ENCODE measurements at regions not wholly inside any gene's neighbourhood (a gene's known extent, or its start where the extent isn't known, plus 50 kb on each side); places are given as distances from the start of the nearest gene placed in this dataset.

DNA sequence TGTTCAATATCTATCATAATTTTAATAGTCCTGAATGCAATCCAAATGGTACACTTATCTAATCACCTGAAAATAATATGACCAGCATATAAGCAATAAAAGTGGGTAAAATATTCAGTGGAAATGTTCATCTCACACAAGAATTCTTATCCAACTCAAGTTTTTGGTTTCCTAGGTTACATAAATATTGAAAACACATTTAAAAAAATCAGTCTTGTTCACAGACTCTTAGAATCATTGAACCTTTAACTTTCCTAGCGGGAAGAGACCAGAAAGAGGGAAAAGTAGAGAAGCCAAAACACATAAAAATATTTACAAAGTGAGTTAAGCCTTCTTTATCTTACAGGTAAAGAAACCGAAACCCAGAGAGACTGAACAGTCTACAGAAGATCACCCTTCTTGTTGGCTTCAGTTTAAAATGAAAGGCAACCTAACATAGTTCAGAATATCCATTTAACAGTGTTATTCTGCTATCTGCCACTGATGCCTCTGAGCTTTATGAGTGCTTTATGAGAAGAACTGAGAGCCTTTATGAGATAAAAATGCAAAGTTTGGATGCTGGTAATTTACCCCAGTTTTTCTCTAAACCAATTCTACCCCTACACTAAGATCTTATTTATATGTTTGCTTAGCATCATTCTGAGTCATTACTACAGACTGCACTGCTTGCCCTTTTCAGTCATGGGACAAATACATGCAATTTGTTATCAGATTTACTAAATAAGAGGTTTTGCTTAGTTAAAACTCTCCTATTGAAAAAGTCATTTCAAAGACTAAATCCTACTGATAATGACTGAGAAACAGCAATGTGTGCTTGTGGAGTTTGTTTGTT is 453.3 kb upstream of the INTU start:
- H3K9ac ChIP-seq (ENCODE audit: insufficient read depth, low read depth, low read length) = no peak overlapping the region
- intact Hi-C loops (cut with micrococcal nuclease; ENCODE audit: unreplicated experiment) (no loop called here), in situ Hi-C loops (cut with HindIII; ENCODE audit: extremely low pct_ligation_motif_present, low pct_unique_long_range_greater_than_20kb) (no loop called here)
- no peaks in the 10 kb centered on the region for H3K27me3 ChIP-seq (ENCODE audit: control insufficient read depth in 1 of 2, insufficient read depth in 2 of 2, low read length in 2 of 2)
- no peaks in the 10 kb centered on the region for H3K36me3 ChIP-seq (replicated peaks in 1 of 2; ENCODE audit: control insufficient read depth in 1 of 2, insufficient read depth in 2 of 2, low read length in 2 of 2)
- TF ChIP-seq, protein P1, sequence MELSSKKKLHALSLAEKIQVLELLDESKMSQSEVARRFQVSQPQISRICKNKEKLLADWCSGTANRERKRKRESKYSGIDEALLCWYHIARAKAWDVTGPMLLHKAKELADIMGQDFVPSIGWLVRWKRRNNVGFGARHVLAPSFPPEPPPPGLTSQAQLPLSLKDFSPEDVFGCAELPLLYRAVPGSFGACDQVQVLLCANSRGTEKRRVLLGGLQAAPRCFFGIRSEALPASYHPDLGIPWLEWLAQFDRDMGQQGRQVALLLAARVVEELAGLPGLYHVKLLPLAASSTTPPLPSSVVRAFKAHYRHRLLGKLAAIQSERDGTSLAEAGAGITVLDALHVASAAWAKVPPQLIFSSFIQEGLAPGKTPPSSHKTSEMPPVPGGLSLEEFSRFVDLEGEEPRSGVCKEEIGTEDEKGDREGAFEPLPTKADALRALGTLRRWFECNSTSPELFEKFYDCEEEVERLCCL (CRISPR knock-in tag; IDR thresholded peaks at IDR 0.05; ENCODE audit: borderline replicate concordance) = no peak
- TF ChIP-seq ZFP36L1 (CRISPR knock-in tag; IDR thresholded peaks at IDR 0.05) = no peak
- TF ChIP-seq LCORL (IDR thresholded peaks at IDR 0.05) = no peak
- TF ChIP-seq LCORL (CRISPR knock-in tag; IDR thresholded peaks at IDR 0.05) = no peak
- no peak for TF ChIP-seq HNF4A (CRISPR knock-in tag; IDR thresholded peaks at IDR 0.05)
- TF ChIP-seq, protein P2, sequence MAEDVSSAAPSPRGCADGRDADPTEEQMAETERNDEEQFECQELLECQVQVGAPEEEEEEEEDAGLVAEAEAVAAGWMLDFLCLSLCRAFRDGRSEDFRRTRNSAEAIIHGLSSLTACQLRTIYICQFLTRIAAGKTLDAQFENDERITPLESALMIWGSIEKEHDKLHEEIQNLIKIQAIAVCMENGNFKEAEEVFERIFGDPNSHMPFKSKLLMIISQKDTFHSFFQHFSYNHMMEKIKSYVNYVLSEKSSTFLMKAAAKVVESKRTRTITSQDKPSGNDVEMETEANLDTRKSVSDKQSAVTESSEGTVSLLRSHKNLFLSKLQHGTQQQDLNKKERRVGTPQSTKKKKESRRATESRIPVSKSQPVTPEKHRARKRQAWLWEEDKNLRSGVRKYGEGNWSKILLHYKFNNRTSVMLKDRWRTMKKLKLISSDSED (CRISPR knock-in tag; IDR thresholded peaks at IDR 0.05) = no peak
- no peak for TF ChIP-seq FOSL2 (CRISPR knock-in tag; IDR thresholded peaks at IDR 0.05)
- H3K27ac ChIP-seq (ENCODE audit: extremely low read length, insufficient read depth, low read length) = no peak overlapping the region
- no peaks in the 10 kb centered on the region for H3K79me2 ChIP-seq (ENCODE audit: insufficient read depth, low read length)
- no TSS peak for BruUV-seq (replicated peaks)
- DNase-seq (ENCODE audit: low spot score) (no peak), ATAC-seq (no peak), FAIRE-seq (no peak)
- 2% methylated on average over 2 of the region's 2 CpGs for WGBS (ENCODE audit: low lambda C conversion rate)
- H3K9me3 ChIP-seq (ENCODE audit: low read length) = peaks cover 15% of the 10 kb centered on the region
- CTCF ChIA-PET (ENCODE audit: low intra/inter-chr PET ratio, low total read pairs) = no interaction called here
- no peaks in the 10 kb centered on the region for H4K20me1 ChIP-seq (ENCODE audit: insufficient read depth, low read length)
- no peak overlapping the region for H2AFZ ChIP-seq (ENCODE audit: low read length)
- no peak overlapping the region for H3K4me3 ChIP-seq (replicated peaks in 1 of 3; ENCODE audit: insufficient read depth in 1 of 3, low read depth in 2 of 3, low read length in 3 of 3)
- POLR2A ChIA-PET = no interaction called here
- no peak overlapping the region for H3K4me2 ChIP-seq (ENCODE audit: low read depth, low read length)
- H3K4me1 ChIP-seq (ENCODE audit: insufficient read depth, low read length) = no peaks in the 10 kb centered on the region
